Kidney (tissue), 13 donors: ENCODE measurements at regions not wholly inside any gene's neighbourhood (a gene's known extent, or its start where the extent isn't known, plus 50 kb on each side); places are given as distances from the start of the nearest gene placed in this dataset.
A peak's percentile ranks its signal among the peaks of the same experiment; 100 is the strongest.

ENCODE experiments used
- DNase-seq, 5 donors: peaks; one replicate each; pipeline ENCODE4 v3.0.0-alpha.2; 2013 to 2020
- FAIRE-seq: peaks from 2 replicates; lab custom pipeline; 2012; peaks lifted over from hg19 to GRCh38; lab: Jason Lieb, UNC
- H3K27ac ChIP-seq, 2 donors: one replicate each; pipeline ENCODE4 v1.7.0; 2013; ENCODE audit warnings: low read depth in 2 of 2, low read length in 2 of 2, inconsistent platforms in 1 of 2
- H3K27me3 ChIP-seq: one replicate; pipeline ENCODE4 v1.7.1; 2013; ENCODE audit warnings: low read length, inconsistent platforms; ENCODE audit not compliant: control insufficient read depth, insufficient read depth
- H3K36me3 ChIP-seq, 3 donors: one replicate each; pipeline versions ENCODE4 v1.7.0 to v1.7.1; 2013; ENCODE audit warnings: low read length in 3 of 3, control low read depth in 1 of 3, inconsistent platforms in 1 of 3; ENCODE audit not compliant: insufficient read depth in 3 of 3, control insufficient read depth in 2 of 3
- H3K4me1 ChIP-seq, 3 donors: one replicate each; pipeline versions ENCODE4 v1.7.0 to v1.7.1; 2013; ENCODE audit warnings: low read length in 3 of 3, inconsistent platforms in 1 of 3, low read depth in 1 of 3; ENCODE audit not compliant: control insufficient read depth in 2 of 3, insufficient read depth in 2 of 3
- H3K4me3 ChIP-seq, 3 donors: one replicate each; pipeline versions ENCODE4 v1.7.0 to v1.8.1; 2013; ENCODE audit warnings: low read length in 3 of 3, control low read depth in 1 of 3, inconsistent platforms in 1 of 3
- H3K9ac ChIP-seq, 3 donors: one replicate each; pipeline versions ENCODE4 v1.7.0 to v1.7.1; 2013; ENCODE audit warnings: low read length in 3 of 3, control low read depth in 1 of 3, inconsistent platforms in 1 of 3
- H3K9me3 ChIP-seq, 3 donors: one replicate each; pipeline versions ENCODE4 v1.7.0 to v1.7.1; 2013; ENCODE audit warnings: low read length in 3 of 3, control low read depth in 1 of 3, inconsistent platforms in 1 of 3; ENCODE audit not compliant: control insufficient read depth in 2 of 3, insufficient read depth in 1 of 3
- intact Hi-C: fragments of 100-400 bp; cut with DNase I; formaldehyde crosslinking; loops from one replicate; pipeline ENCODE4 v1.11.1; 2022
- TF ChIP-seq, protein P1 (sequence below): IDR thresholded peaks from 3 replicates; pipeline ENCODE4 v1.5.1; 2012; ENCODE audit warnings: mild to moderate bottlenecking, moderate library complexity, borderline replicate concordance; ENCODE audit not compliant: insufficient read depth; ENCODE audit errors: extremely low read depth
- donor health status: control.
- donor health status: control.
- donor health status: control.
- donor health status: control.
- donor health status: control.
- donor health status: DM: yes; HTN: yes; CAD: no.
- donor health status: Normal renal cell carcinoma (clear cell type).

DNA sequence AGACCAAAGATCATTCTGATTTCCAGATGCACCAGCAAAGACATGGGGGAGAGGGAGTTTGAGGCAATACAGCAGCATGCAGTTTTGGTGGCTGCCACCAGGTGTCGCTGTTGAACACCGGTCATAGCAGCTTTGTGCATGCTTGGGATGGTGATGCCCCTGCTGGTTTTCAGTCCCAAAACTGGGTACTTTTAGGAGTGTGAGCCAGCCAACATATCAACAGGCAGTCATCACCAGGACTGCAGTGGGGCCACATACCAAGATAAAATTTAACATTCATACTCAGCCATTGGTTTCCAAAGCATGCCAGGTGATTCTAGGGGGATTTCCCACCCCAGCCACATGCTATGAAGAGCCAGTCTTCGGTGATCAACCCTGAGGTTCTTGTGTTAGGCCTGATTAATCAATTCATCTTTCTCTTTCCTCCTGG is 64.2 kb downstream of the PHETA1 start:
- DNase-seq (no peak), FAIRE-seq (no peak)
- Histone ChIP-seq H3K27me3 (no peaks in the 10 kb centered on the region), H3K9me3 (peaks cover 0 to 24% (median 19%) of the 10 kb centered on the region in 3 donors), H3K9ac (no peak overlapping the region), H3K4me3 (no peak overlapping the region), H3K36me3 (no peaks in the 10 kb centered on the region), H3K4me1 (no peaks in the 10 kb centered on the region), H3K27ac (no peak overlapping the region)
- intact Hi-C loops = no loop called here
- TF ChIP-seq, protein P1, sequence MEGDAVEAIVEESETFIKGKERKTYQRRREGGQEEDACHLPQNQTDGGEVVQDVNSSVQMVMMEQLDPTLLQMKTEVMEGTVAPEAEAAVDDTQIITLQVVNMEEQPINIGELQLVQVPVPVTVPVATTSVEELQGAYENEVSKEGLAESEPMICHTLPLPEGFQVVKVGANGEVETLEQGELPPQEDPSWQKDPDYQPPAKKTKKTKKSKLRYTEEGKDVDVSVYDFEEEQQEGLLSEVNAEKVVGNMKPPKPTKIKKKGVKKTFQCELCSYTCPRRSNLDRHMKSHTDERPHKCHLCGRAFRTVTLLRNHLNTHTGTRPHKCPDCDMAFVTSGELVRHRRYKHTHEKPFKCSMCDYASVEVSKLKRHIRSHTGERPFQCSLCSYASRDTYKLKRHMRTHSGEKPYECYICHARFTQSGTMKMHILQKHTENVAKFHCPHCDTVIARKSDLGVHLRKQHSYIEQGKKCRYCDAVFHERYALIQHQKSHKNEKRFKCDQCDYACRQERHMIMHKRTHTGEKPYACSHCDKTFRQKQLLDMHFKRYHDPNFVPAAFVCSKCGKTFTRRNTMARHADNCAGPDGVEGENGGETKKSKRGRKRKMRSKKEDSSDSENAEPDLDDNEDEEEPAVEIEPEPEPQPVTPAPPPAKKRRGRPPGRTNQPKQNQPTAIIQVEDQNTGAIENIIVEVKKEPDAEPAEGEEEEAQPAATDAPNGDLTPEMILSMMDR = peak; percentile 16

DNA sequence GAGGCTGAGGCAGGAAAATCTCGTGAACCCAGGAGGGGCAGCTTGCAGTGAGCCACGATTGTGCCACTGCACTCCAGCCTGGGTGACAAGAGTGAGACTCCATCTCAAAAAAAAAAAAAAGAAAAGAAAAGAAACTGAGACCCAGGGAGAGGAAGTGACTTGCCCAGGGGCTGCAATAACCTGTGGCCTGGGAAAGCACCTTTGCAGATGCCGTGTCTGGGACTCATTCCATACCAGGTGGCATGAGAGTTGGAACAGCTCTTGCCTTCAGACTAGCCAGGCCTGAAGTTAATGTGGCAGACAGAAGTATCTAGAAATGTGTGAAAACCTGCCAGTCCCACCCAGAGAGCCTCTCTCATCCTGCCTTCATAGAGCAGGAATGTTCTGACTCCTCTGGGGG is 65.4 kb downstream of the PHETA1 start:
- no peak overlapping the region for H3K4me3 ChIP-seq
- no peak overlapping the region for H3K9ac ChIP-seq
- H3K27me3 ChIP-seq = no peaks in the 10 kb centered on the region
- H3K27ac ChIP-seq = no peak overlapping the region
- FAIRE-seq (no peak), DNase-seq (no peak)
- TF ChIP-seq, protein P1 = no peak
- peaks cover 0 to 24% (median 19%) of the 10 kb centered on the region in 3 donors for H3K9me3 ChIP-seq
- no peaks in the 10 kb centered on the region for H3K4me1 ChIP-seq
- no peaks in the 10 kb centered on the region for H3K36me3 ChIP-seq
- intact Hi-C loops = no loop called here

DNA sequence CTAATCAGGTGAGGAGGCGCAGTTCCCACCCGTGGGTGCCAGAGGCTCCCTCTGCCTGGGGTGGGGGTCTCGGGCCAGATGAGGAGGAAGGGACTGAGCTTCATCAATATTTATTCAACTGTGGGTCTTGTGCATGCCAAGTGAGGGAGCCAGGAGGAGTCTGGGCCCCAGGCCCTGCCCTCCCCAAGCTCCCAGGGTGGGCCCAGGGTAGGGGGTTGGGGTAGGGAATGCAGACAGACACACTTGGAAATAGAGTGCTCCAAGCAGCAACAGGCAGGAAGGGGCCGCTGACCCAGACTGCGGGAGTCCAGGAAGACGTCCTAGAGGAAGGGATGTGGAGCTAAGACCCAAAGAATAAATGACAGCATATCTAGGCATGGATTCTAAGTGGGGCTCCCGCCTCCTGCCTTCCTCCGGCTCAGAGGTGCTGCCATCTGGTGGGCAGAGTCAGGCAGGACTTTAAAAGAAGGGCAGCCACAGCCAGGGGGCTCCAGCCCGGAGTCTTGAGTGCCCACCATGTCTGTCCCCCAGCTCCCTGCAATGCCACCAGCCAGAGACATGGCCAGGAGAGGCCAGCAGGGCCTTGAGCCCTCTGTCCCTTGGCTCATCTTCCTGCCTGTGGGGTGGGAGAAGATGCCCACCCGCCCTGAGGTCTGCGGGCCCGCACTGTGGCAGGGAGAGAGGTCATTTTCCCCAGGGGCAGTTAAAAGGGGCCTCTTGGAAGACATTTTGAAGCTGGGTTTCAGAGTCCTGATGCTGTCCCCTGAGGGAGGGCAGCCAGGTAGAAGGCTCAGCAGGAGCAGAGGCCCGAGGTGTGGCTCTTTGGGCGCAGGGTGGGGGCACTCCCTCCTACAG is 70.1 kb downstream of the PHETA1 start:
- H3K27ac ChIP-seq = no peak overlapping the region
- no peak overlapping the region for H3K9ac ChIP-seq
- TF ChIP-seq, protein P1 = peak; percentile 60
- peaks cover 0 to under 1% (median 0%) of the 10 kb centered on the region in 3 donors for H3K9me3 ChIP-seq
- FAIRE-seq (no peak), DNase-seq (peak; percentile 70 to 87 (median 74))
- no peaks in the 10 kb centered on the region for H3K27me3 ChIP-seq
- intact Hi-C loops = no loop called here
- H3K4me1 ChIP-seq = no peaks in the 10 kb centered on the region
- no peak overlapping the region for H3K4me3 ChIP-seq
- no peaks in the 10 kb centered on the region for H3K36me3 ChIP-seq
